ENCODE measurements at regions not wholly inside any gene's neighbourhood (a gene's known extent, or its start where the extent isn't known, plus 50 kb on each side); places are given as distances from the start of the nearest gene placed in this dataset.

DNA sequence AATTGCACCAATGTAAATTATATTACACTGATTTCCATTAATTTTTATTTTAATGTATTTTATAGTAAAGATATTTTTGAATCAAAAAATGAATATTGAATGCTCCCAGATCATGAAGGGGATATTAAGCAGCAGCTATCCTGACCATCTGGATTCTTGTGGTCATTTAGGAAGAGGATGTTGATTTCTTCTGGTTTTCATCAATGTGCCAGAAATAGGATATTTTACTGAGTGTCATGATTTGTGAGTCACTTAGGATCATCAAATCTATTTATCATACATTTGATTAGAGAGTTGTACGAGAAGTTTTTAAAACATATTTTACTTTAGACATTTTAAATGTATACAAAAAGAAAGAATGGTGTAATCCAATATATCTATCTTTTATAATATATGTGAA lies 366.3 kb upstream of the CHRM2 start:
- H3K27me3 ChIP-seq (ENCODE audit: insufficient read depth, low read depth), result no peaks in the 10 kb centered on the region
- no peaks in the 10 kb centered on the region for H3F3A ChIP-seq (ENCODE audit: insufficient read depth, low read depth)
- H4K20me1 ChIP-seq (ENCODE audit: insufficient read depth), result no peaks in the 10 kb centered on the region
- ChIA-PET CTCF (no interaction called here), POLR2A (ENCODE audit: unreplicated experiment) (no interaction called here)
- intact Hi-C loops (cut with micrococcal nuclease; ENCODE audit: unreplicated experiment), result no loop called here
- H3K4me2 ChIP-seq, result no peak overlapping the region
- TF ChIP-seq EZH2 (IDR thresholded peaks at IDR 0.05; ENCODE audit: low read depth), result no peak
- TF ChIP-seq, protein P1, sequence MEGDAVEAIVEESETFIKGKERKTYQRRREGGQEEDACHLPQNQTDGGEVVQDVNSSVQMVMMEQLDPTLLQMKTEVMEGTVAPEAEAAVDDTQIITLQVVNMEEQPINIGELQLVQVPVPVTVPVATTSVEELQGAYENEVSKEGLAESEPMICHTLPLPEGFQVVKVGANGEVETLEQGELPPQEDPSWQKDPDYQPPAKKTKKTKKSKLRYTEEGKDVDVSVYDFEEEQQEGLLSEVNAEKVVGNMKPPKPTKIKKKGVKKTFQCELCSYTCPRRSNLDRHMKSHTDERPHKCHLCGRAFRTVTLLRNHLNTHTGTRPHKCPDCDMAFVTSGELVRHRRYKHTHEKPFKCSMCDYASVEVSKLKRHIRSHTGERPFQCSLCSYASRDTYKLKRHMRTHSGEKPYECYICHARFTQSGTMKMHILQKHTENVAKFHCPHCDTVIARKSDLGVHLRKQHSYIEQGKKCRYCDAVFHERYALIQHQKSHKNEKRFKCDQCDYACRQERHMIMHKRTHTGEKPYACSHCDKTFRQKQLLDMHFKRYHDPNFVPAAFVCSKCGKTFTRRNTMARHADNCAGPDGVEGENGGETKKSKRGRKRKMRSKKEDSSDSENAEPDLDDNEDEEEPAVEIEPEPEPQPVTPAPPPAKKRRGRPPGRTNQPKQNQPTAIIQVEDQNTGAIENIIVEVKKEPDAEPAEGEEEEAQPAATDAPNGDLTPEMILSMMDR (conservative IDR thresholded peaks at IDR 0.05), result no peak
- H3K79me2 ChIP-seq (ENCODE audit: low read depth), result no peaks in the 10 kb centered on the region
- no peaks in the 10 kb centered on the region for H3K4me1 ChIP-seq (replicated peaks; ENCODE audit: insufficient read depth)
- no peak overlapping the region for H3K27ac ChIP-seq
- H3K36me3 ChIP-seq (ENCODE audit: low read depth), result no peaks in the 10 kb centered on the region
- H3K9me3 ChIP-seq (ENCODE audit: insufficient read depth, low read depth), result no peaks in the 10 kb centered on the region
- no peak overlapping the region for H3K4me3 ChIP-seq
- no TSS peak for BruUV-seq (replicated peaks)
- H3K9me2 ChIP-seq (ENCODE audit: insufficient read depth), result no peaks in the 10 kb centered on the region
- no peak overlapping the region for H2AFZ ChIP-seq
- DNase-seq, result no peak

DNA sequence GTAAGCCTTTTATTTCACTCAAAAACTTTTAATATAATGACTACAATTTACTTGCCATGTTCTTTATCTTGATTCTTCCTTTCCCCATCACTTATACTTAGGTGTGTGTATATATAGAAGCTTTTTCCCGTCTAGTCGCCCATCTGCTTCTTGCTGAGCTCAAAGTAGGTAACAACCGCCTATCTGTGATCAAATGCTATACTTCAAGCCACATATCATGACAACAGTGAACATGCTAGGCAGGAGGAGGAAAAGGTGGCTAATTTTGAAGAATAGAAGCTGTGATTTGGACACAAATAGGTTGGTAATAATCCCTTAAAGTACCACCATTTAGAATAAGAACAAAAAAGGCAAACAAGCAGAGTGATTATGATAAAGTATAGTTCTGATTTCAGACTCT lies 367.3 kb upstream of the CHRM2 start:
- no peak for DNase-seq
- H3K27me3 ChIP-seq (ENCODE audit: insufficient read depth, low read depth), result no peaks in the 10 kb centered on the region
- H2AFZ ChIP-seq, result no peak overlapping the region
- H3K79me2 ChIP-seq (ENCODE audit: low read depth), result no peaks in the 10 kb centered on the region
- H3K4me3 ChIP-seq, result no peak overlapping the region
- H3K9me2 ChIP-seq (ENCODE audit: insufficient read depth), result no peaks in the 10 kb centered on the region
- H4K20me1 ChIP-seq (ENCODE audit: insufficient read depth), result no peaks in the 10 kb centered on the region
- H3K36me3 ChIP-seq (ENCODE audit: low read depth), result no peaks in the 10 kb centered on the region
- intact Hi-C loops (cut with micrococcal nuclease; ENCODE audit: unreplicated experiment), result no loop called here
- H3K4me1 ChIP-seq (replicated peaks; ENCODE audit: insufficient read depth), result no peaks in the 10 kb centered on the region
- no peak overlapping the region for H3K4me2 ChIP-seq
- no TSS peak for BruUV-seq (replicated peaks)
- no peak overlapping the region for H3K27ac ChIP-seq
- CTCF ChIA-PET, result no interaction called here
- no peaks in the 10 kb centered on the region for H3F3A ChIP-seq (ENCODE audit: insufficient read depth, low read depth)
- H3K9me3 ChIP-seq (ENCODE audit: insufficient read depth, low read depth), result no peaks in the 10 kb centered on the region
- POLR2A ChIA-PET (ENCODE audit: unreplicated experiment), result no interaction called here
- TF ChIP-seq EZH2 (IDR thresholded peaks at IDR 0.05; ENCODE audit: low read depth), result no peak
- TF ChIP-seq, protein P1 (conservative IDR thresholded peaks at IDR 0.05), result no peak

DNA sequence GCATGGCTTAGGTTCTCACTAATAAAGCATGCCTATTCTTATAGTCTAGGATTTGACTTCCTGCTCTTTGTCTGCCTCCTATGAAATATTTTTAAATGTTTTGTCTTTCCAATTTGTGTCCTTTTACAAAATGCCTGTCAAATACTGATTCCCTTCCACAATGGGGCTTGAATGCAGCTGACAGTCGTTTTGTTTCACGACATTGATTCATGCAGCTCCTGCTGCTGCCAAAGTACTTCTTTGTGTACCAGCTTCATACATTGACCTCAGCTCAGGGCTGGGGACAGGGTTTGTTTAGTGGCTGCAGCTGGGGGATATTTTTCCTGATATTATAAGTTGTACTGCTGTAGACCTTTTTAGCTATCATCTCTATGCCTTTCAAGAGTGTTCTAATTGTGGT lies 371.9 kb upstream of the CHRM2 start:
- intact Hi-C loops (cut with micrococcal nuclease; ENCODE audit: unreplicated experiment), result no loop called here
- no peaks in the 10 kb centered on the region for H4K20me1 ChIP-seq (ENCODE audit: insufficient read depth)
- no peaks in the 10 kb centered on the region for H3K36me3 ChIP-seq (ENCODE audit: low read depth)
- H3K27me3 ChIP-seq (ENCODE audit: insufficient read depth, low read depth), result no peaks in the 10 kb centered on the region
- no peaks in the 10 kb centered on the region for H3K9me3 ChIP-seq (ENCODE audit: insufficient read depth, low read depth)
- no peak overlapping the region for H3K27ac ChIP-seq
- DNase-seq, result no peak
- CTCF ChIA-PET, result no interaction called here
- H3K4me3 ChIP-seq, result no peak overlapping the region
- H3K79me2 ChIP-seq (ENCODE audit: low read depth), result no peaks in the 10 kb centered on the region
- TF ChIP-seq, protein P1 (conservative IDR thresholded peaks at IDR 0.05), result no peak
- no peak for TF ChIP-seq EZH2 (IDR thresholded peaks at IDR 0.05; ENCODE audit: low read depth)
- BruUV-seq (replicated peaks), result no TSS peak
- H3F3A ChIP-seq (ENCODE audit: insufficient read depth, low read depth), result no peaks in the 10 kb centered on the region
- POLR2A ChIA-PET (ENCODE audit: unreplicated experiment), result no interaction called here
- H3K9me2 ChIP-seq (ENCODE audit: insufficient read depth), result no peaks in the 10 kb centered on the region
- H3K4me2 ChIP-seq, result no peak overlapping the region
- H3K4me1 ChIP-seq (replicated peaks; ENCODE audit: insufficient read depth), result no peaks in the 10 kb centered on the region
- H2AFZ ChIP-seq, result no peak overlapping the region

Data from PC-9 (cell line).